Neural progenitor cell (in vitro differentiated cells): ENCODE measurements at regions not wholly inside any gene's neighbourhood (a gene's known extent, or its start where the extent isn't known, plus 50 kb on each side); places are given as distances from the start of the nearest gene placed in this dataset.

ENCODE experiments used
- EZH2 ChIP-seq: fragments of 200-600 bp; sonication (generic); IDR thresholded peaks from 2 replicates; pipeline ENCODE4 v1.6.1; 2017; ENCODE audit warnings: antibody characterized with exemption, mild to moderate bottlenecking, moderate library complexity
- EZH2phosphoT487 ChIP-seq: fragments of 200-600 bp; sonication (generic); IDR thresholded peaks from 2 replicates; pipeline ENCODE4 v1.6.1; 2017; ENCODE audit warnings: antibody characterized with exemption
- TF ChIP-seq, protein P1 (sequence below): fragments of 200-600 bp; sonication (generic); IDR thresholded peaks from 2 replicates; pipeline ENCODE4 v1.5.1; 2017; ENCODE audit warnings: antibody characterized with exemption, mild to moderate bottlenecking

DNA sequence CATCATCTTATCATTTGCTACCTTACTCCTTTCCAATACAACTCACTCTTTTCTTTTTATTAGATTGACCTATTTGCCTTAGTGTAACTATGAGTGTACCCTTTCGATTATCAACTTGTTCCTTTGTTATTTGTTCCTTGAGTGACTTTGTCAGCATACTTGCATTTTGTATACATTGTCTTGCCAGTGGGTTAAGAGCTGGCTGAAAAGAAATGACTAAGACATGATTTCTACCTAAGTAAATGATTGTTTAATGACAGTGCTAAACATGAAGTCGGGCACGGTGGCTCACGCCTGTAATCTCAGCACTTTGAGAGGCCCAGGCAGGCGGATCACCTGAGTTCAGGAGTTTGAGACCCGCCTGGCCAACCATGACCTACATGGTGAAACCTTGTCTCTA, 1042.3 kb downstream of the TBL1XR1 start:
- TF ChIP-seq, protein P1, sequence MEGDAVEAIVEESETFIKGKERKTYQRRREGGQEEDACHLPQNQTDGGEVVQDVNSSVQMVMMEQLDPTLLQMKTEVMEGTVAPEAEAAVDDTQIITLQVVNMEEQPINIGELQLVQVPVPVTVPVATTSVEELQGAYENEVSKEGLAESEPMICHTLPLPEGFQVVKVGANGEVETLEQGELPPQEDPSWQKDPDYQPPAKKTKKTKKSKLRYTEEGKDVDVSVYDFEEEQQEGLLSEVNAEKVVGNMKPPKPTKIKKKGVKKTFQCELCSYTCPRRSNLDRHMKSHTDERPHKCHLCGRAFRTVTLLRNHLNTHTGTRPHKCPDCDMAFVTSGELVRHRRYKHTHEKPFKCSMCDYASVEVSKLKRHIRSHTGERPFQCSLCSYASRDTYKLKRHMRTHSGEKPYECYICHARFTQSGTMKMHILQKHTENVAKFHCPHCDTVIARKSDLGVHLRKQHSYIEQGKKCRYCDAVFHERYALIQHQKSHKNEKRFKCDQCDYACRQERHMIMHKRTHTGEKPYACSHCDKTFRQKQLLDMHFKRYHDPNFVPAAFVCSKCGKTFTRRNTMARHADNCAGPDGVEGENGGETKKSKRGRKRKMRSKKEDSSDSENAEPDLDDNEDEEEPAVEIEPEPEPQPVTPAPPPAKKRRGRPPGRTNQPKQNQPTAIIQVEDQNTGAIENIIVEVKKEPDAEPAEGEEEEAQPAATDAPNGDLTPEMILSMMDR, result no peak
- no peak for TF ChIP-seq EZH2phosphoT487
- no peak for TF ChIP-seq EZH2
